Thyroid gland (tissue), 4 donors: ENCODE measurements at regions not wholly inside any gene's neighbourhood (a gene's known extent, or its start where the extent isn't known, plus 50 kb on each side); places are given as distances from the start of the nearest gene placed in this dataset.

Experiments
- DNase-seq, 2 donors: peaks; one replicate each; pipeline ENCODE4 v3.0.0-alpha.2; 2019
- H3K27ac ChIP-seq, 3 donors: fragments of 200-600 bp; sonication (generic); 1 replicate in 2 of 3; 2 replicates in 1 of 3; pipeline ENCODE4 v1.5.1; 2016 to 2019; ENCODE audit warnings: mild to moderate bottlenecking in 1 of 3, moderate library complexity in 1 of 3
- H3K27me3 ChIP-seq: fragments of 200-600 bp; sonication (generic); one replicate; pipeline ENCODE4 v1.5.1; 2019
- H3K36me3 ChIP-seq, 2 donors: fragments of 200-600 bp; sonication (generic); one replicate each; pipeline ENCODE4 v1.5.1; 2016 to 2019
- H3K4me1 ChIP-seq, 2 donors: fragments of 200-600 bp; sonication (generic); one replicate each; pipeline ENCODE4 v1.5.1; 2017 to 2019
- H3K4me3 ChIP-seq, 3 donors: fragments of 200-600 bp; sonication (generic); replicated peaks in 1 of 3; 1 replicate in 2 of 3; 2 replicates in 1 of 3; pipeline ENCODE4 v1.5.1; 2016; ENCODE audit warnings: mild to moderate bottlenecking in 1 of 3
- H3K9me3 ChIP-seq: fragments of 200-600 bp; sonication (generic); one replicate; pipeline ENCODE4 v1.5.1; 2017
- CTCF ChIP-seq, 6 experiments: fragments of 200-600 bp in 3 of 6; fragments of 450-650 bp in 3 of 6; sonication (generic) in 3 of 6; IDR thresholded peaks; one replicate each; pipeline ENCODE4 v1.5.1; 2016 to 2019; ENCODE audit warnings: antibody characterized with exemption in 6 of 6, mild to moderate bottlenecking in 2 of 6, inconsistent platforms in 1 of 6, moderate library complexity in 1 of 6
- POLR2A ChIP-seq, 2 donors: fragments of 450-650 bp; IDR thresholded peaks; one replicate each; pipeline ENCODE4 v1.6.1; 2017; ENCODE audit warnings: antibody characterized with exemption in 2 of 2, mild to moderate bottlenecking in 2 of 2, moderate library complexity in 1 of 2
- WGBS, 2 donors: methylation state at CpG; one replicate each; pipeline ENCODE4 v1.1.5; 2017; 5-methylcytosine and 5-hydroxymethylcytosine counted together
- intact Hi-C: fragments of 100-400 bp; cut with DNase I; formaldehyde crosslinking; loops from one replicate; pipeline ENCODE4 v1.15.1; 2023

GRCh38 chr18:40751186-40751585 lies 1203.8 kb upstream of the PIK3C3 start:
- no peaks in the 10 kb centered on the region for H3K4me1 ChIP-seq
- 72 to 84% methylated on average over 2 of the region's 2 CpGs for WGBS, 2 donors
- no peak overlapping the region for H3K4me3 ChIP-seq
- H3K36me3 ChIP-seq, result no peaks in the 10 kb centered on the region
- intact Hi-C loops, result no loop called here
- no peaks in the 10 kb centered on the region for H3K9me3 ChIP-seq
- no peak overlapping the region for H3K27ac ChIP-seq
- H3K27me3 ChIP-seq, result no peaks in the 10 kb centered on the region
- no peak for DNase-seq
- TF ChIP-seq CTCF (IDR thresholded peaks at IDR 0.05) (no peak), POLR2A (IDR thresholded peaks at IDR 0.05) (no peak)

GRCh38 chr18:40739029-40739428 lies 1216.0 kb upstream of the PIK3C3 start:
- no peak for DNase-seq
- intact Hi-C loops, result no loop called here
- H3K9me3 ChIP-seq, result no peaks in the 10 kb centered on the region
- H3K4me3 ChIP-seq, result no peak overlapping the region
- TF ChIP-seq CTCF (IDR thresholded peaks at IDR 0.05), result no peak
- no peak for TF ChIP-seq POLR2A (IDR thresholded peaks at IDR 0.05)
- WGBS, 2 donors, result 75 to 84% methylated on average over 1 of the region's 1 CpG
- no peaks in the 10 kb centered on the region for H3K4me1 ChIP-seq
- H3K36me3 ChIP-seq, result no peaks in the 10 kb centered on the region
- H3K27me3 ChIP-seq, result no peaks in the 10 kb centered on the region
- H3K27ac ChIP-seq, result no peak overlapping the region

- Histone ChIP-seq H3K4me1 (no peaks in the 10 kb centered on the region), H3K36me3 (no peaks in the 10 kb centered on the region), H3K27ac (no peak overlapping the region), H3K4me3 (no peak overlapping the region), H3K9me3 (no peaks in the 10 kb centered on the region), H3K27me3 (no peaks in the 10 kb centered on the region)
- intact Hi-C loops, result no loop called here
- TF ChIP-seq POLR2A (IDR thresholded peaks at IDR 0.05) (no peak), CTCF (IDR thresholded peaks at IDR 0.05) (no peak)
- DNase-seq, result no peak
- WGBS, 2 donors, result 74 to 83% methylated on average over 4 of the region's 4 CpGs
These were observed 1216.6 kb upstream of the PIK3C3 start for GRCh38 chr18:40738321-40738880.

- TF ChIP-seq CTCF (IDR thresholded peaks at IDR 0.05) (no peak), POLR2A (IDR thresholded peaks at IDR 0.05) (no peak)
- Histone ChIP-seq H3K9me3 (no peaks in the 10 kb centered on the region), H3K4me1 (no peaks in the 10 kb centered on the region), H3K27ac (no peak overlapping the region), H3K36me3 (no peaks in the 10 kb centered on the region), H3K27me3 (no peaks in the 10 kb centered on the region), H3K4me3 (no peak overlapping the region)
- no peak for DNase-seq
- intact Hi-C loops, result no loop called here
These were observed 1246.3 kb upstream of the PIK3C3 start for GRCh38 chr18:40708726-40709125.

- Histone ChIP-seq H3K4me1 (no peaks in the 10 kb centered on the region), H3K27ac (no peak overlapping the region), H3K9me3 (no peaks in the 10 kb centered on the region), H3K36me3 (no peaks in the 10 kb centered on the region), H3K27me3 (no peaks in the 10 kb centered on the region), H3K4me3 (no peak overlapping the region)
- DNase-seq, result no peak
- no peak for TF ChIP-seq POLR2A (IDR thresholded peaks at IDR 0.05)
- no peak for TF ChIP-seq CTCF (IDR thresholded peaks at IDR 0.05)
- WGBS, 2 donors, result 63 to 88% methylated on average over 1 of the region's 1 CpG
- intact Hi-C loops, result no loop called here
These were observed 1247.2 kb upstream of the PIK3C3 start for GRCh38 chr18:40707797-40708196.
